Fibroblast of the aortic adventitia (primary cell): ENCODE measurements at regions not wholly inside any gene's neighbourhood (a gene's known extent, or its start where the extent isn't known, plus 50 kb on each side); places are given as distances from the start of the nearest gene placed in this dataset.

Experiments used
- DNase-seq: peaks from one replicate; pipeline ENCODE4 v3.0.0-alpha.2; 2010; ENCODE audit warnings: low read depth
- H3K4me3 ChIP-seq: 2 replicates; pipeline ENCODE4 v1.5.1; 2011; ENCODE audit warnings: low read depth, mild to moderate bottlenecking, control low read depth, low read length, moderate library complexity
- TF ChIP-seq, protein P1 (sequence below): IDR thresholded peaks from 2 replicates; pipeline ENCODE4 v1.5.1; 2011; ENCODE audit warnings: mild to moderate bottlenecking, low read length, control low read depth, inconsistent platforms; ENCODE audit not compliant: insufficient read depth

DNA sequence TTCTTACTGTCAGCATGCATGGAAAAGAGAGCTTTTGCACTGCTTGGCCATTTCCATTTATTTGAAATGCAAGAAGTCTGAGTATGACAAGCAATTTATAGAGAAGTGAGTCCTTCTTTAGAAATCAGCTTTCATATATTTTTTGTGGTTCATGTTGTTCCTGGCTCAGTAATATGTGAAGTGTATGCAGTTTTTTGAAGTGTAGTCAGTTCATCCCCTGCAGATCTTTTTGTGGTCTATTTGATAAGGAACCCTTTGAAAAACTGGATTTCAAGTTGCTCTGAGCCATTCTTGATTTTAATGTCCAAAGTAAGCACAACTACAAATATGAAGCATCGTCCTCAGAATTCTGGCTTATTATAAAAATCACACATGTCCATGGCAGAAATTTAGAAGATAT is 294.1 kb upstream of the SMC2 start:
- H3K4me3 ChIP-seq: no peak overlapping the region
- TF ChIP-seq, protein P1, sequence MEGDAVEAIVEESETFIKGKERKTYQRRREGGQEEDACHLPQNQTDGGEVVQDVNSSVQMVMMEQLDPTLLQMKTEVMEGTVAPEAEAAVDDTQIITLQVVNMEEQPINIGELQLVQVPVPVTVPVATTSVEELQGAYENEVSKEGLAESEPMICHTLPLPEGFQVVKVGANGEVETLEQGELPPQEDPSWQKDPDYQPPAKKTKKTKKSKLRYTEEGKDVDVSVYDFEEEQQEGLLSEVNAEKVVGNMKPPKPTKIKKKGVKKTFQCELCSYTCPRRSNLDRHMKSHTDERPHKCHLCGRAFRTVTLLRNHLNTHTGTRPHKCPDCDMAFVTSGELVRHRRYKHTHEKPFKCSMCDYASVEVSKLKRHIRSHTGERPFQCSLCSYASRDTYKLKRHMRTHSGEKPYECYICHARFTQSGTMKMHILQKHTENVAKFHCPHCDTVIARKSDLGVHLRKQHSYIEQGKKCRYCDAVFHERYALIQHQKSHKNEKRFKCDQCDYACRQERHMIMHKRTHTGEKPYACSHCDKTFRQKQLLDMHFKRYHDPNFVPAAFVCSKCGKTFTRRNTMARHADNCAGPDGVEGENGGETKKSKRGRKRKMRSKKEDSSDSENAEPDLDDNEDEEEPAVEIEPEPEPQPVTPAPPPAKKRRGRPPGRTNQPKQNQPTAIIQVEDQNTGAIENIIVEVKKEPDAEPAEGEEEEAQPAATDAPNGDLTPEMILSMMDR: no peak
- DNase-seq: no peak

DNA sequence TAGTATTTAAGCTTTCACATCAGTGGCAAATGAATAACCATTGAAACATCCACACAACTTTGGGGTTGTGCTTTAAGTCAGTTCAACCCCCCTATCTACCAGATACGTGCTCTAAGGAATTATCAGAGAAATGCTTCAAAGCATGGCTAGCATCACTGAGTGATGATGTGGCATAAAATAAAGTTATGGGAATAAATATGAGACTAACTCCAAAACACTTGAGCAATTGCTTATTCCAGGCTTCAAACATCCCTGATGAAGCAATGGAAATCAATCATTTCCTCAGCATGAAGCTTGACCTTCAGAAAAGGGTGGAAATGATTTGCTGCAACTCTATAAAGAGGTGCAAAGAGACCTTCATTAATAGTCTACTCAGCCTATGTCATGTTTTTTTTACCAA is 292.0 kb upstream of the SMC2 start:
- TF ChIP-seq, protein P1: no peak
- H3K4me3 ChIP-seq: no peak overlapping the region
- no peak for DNase-seq

- DNase-seq: no peak
- TF ChIP-seq, protein P1: no peak
- H3K4me3 ChIP-seq: no peak overlapping the region
Measured at GRCh38 chr9:103803245-103803644, 290.9 kb upstream of the SMC2 start.

DNA sequence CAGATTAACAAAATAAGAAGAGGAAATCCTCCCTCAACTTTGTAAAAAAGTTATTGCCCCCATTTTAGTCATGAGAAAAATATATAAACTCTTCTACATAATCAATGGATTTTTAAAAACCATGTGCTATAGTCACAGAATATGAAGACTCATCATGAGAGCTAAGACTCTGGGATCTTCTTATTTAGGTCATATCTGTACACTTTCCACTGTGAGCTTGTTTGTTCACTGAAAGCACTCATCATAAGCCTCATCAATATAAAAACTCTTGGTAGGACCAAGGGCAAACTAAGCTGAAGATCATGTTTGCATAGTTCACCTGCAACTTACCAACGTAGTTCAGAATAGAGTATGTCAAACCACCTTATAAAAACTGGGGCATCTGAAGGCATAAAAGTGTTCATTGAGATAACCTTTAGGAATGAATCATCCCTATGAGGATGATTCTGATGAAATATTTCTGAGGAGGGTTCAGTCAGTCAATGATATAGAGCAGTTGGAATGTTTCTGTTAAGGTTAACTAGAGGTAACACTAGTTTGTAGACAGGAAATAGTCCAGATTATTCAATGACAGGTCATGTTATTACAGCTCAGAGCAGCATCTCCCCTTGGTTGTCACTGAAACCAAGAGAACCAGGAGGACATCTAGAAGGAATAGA is 289.9 kb upstream of the SMC2 start:
- TF ChIP-seq, protein P1: no peak
- no peak overlapping the region for H3K4me3 ChIP-seq
- no peak for DNase-seq

DNA sequence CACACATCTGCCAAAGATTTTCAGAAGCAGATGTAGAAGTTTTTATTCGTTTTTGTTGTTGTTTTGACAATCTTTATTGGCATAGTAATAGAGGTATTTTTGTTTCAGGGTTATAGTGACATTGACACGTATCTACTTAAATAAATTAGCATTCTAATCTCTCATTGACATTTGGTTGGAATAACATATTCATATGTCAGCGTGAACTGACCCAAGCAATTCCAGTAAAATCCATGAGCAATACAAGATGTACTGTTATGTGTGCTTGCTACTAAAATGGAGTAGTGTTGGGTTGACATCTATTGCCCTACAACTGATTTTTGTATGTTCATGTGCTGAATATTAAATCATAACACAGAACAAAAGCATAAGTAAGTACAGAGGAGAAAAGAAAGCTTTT is 284.4 kb upstream of the SMC2 start:
- DNase-seq: no peak
- TF ChIP-seq, protein P1: no peak
- H3K4me3 ChIP-seq: no peak overlapping the region

DNA sequence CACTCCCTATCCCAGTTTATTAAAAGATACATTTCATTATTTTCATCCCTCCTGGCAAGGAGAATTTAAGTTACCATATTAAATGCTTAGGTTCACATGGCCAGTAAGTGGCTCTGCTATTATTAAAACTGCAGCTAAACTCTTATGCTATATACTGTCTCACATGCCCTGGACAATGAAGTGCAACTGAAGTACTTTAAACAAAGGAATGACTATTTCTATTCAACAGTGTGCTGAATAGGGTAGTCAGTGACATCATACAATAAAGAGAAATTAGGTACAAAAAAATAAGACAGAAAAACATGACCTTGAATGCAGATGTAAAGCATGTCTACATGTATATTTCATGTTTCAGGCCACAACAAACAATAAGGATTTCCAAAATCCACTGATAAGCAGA is 282.6 kb upstream of the SMC2 start:
- TF ChIP-seq, protein P1: no peak
- no peak overlapping the region for H3K4me3 ChIP-seq
- DNase-seq: no peak

- H3K4me3 ChIP-seq: no peak overlapping the region
Measured at GRCh38 chr9:103816146-103816545, 278.0 kb upstream of the SMC2 start.

More at GRCh38 chr9:103816146-103816545, 278.0 kb upstream of the SMC2 start:
- DNase-seq: no peak
- TF ChIP-seq, protein P1: no peak
